ENCODE measurements at regions not wholly inside any gene's neighbourhood (a gene's known extent, or its start where the extent isn't known, plus 50 kb on each side); places are given as distances from the start of the nearest gene placed in this dataset.

DNA sequence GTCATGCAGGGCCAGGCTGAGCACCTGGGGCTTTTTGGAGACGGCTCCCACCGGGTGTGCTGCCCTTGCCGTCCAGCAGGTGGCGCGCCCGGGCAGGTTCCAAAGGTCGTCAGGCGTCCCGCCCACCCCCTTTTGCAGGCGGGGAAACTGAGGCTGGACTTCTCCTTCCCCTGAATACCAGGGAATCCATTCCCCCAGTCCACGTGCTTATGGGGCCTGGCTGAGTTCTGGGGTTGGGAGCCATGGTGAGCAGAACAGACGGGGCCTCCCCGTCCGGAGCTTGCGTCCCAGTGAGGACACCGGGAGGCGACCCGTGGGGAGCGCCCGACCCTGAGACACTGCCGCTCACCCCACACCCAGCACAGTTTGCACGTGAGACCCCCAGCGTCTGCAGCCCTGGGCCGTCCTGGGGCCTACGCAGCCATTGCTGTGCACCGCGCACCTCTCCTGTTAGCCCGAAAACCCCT, 51.8 kb upstream of the JPH3 start:
- TF ChIP-seq, protein P1, sequence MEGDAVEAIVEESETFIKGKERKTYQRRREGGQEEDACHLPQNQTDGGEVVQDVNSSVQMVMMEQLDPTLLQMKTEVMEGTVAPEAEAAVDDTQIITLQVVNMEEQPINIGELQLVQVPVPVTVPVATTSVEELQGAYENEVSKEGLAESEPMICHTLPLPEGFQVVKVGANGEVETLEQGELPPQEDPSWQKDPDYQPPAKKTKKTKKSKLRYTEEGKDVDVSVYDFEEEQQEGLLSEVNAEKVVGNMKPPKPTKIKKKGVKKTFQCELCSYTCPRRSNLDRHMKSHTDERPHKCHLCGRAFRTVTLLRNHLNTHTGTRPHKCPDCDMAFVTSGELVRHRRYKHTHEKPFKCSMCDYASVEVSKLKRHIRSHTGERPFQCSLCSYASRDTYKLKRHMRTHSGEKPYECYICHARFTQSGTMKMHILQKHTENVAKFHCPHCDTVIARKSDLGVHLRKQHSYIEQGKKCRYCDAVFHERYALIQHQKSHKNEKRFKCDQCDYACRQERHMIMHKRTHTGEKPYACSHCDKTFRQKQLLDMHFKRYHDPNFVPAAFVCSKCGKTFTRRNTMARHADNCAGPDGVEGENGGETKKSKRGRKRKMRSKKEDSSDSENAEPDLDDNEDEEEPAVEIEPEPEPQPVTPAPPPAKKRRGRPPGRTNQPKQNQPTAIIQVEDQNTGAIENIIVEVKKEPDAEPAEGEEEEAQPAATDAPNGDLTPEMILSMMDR (IDR thresholded peaks at IDR 0.05; ENCODE audit: low read depth, low read length), result peak; percentile 88
- no peak for TF ChIP-seq EZH2phosphoT487 (IDR thresholded peaks at IDR 0.05; ENCODE audit: low read depth)

All from OCI-LY3 (cell line).